MG63 (cell line): ENCODE measurements at regions not wholly inside any gene's neighbourhood (a gene's known extent, or its start where the extent isn't known, plus 50 kb on each side); places are given as distances from the start of the nearest gene placed in this dataset.
A peak's percentile ranks its signal among the peaks of the same experiment; 100 is the strongest.
"Not testable (repeated sequence)": the region's sequence is repeated elsewhere in the genome, so short reads cannot be mapped to it uniquely, and the experiment has no call there.

Source experiments
- DNase-seq: peaks from one replicate; pipeline ENCODE4 v3.0.0-alpha.2; 2020
- H3K27me3 ChIP-seq: fragments of 250-450 bp; sonication (Bioruptor Pico); 2 replicates; pipeline ENCODE4 v1.5.1; 2020; ENCODE audit warnings: mild to moderate bottlenecking, moderate library complexity
- H3K36me3 ChIP-seq: fragments of 250-450 bp; sonication (Bioruptor Pico); 2 replicates; pipeline ENCODE4 v1.5.1; 2020; ENCODE audit warnings: mild to moderate bottlenecking, moderate library complexity
- H3K4me3 ChIP-seq: fragments of 250-450 bp; sonication (Bioruptor Pico); 2 replicates; pipeline ENCODE4 v1.5.1; 2020; ENCODE audit warnings: mild to moderate bottlenecking, moderate library complexity
- H3K9me3 ChIP-seq: fragments of 250-450 bp; sonication (Bioruptor Pico); 2 replicates; pipeline ENCODE4 v1.5.1; 2020; ENCODE audit warnings: mild to moderate bottlenecking, moderate library complexity

- H3K4me3 ChIP-seq = no peak overlapping the region
- H3K9me3 ChIP-seq = no peaks in the 10 kb centered on the region
- no peaks in the 10 kb centered on the region for H3K27me3 ChIP-seq
- H3K36me3 ChIP-seq = no peaks in the 10 kb centered on the region
- peak; percentile 70 for DNase-seq
Measured at GRCh38 chr7:142535123-142535779, 214.0 kb upstream of the PRSS1 start.

GRCh38 chr7:142534726-142535122 lies 214.5 kb upstream of the PRSS1 start:
- Histone ChIP-seq H3K27me3 (no peaks in the 10 kb centered on the region), H3K9me3 (no peaks in the 10 kb centered on the region), H3K36me3 (no peaks in the 10 kb centered on the region), H3K4me3 (no peak overlapping the region)
- no peak for DNase-seq

- Histone ChIP-seq H3K36me3 (no peaks in the 10 kb centered on the region), H3K9me3 (no peaks in the 10 kb centered on the region), H3K4me3 (no peak overlapping the region), H3K27me3 (no peaks in the 10 kb centered on the region)
- DNase-seq = no peak
Measured at GRCh38 chr7:142533920-142534319, 215.4 kb upstream of the PRSS1 start.

- no peaks in the 10 kb centered on the region for H3K9me3 ChIP-seq
- no peak overlapping the region for H3K4me3 ChIP-seq
- no peaks in the 10 kb centered on the region for H3K36me3 ChIP-seq
- H3K27me3 ChIP-seq = no peaks in the 10 kb centered on the region
- DNase-seq = no peak
Measured at GRCh38 chr7:142529591-142529990, 219.7 kb upstream of the PRSS1 start.

GRCh38 chr7:142528608-142529408 lies 220.5 kb upstream of the PRSS1 start:
- DNase-seq = no peak
- Histone ChIP-seq H3K27me3 (no peaks in the 10 kb centered on the region), H3K4me3 (no peak overlapping the region), H3K9me3 (no peaks in the 10 kb centered on the region), H3K36me3 (no peaks in the 10 kb centered on the region)

GRCh38 chr7:142523821-142524460 lies 225.3 kb upstream of the PRSS1 start:
- no peak for DNase-seq
- no peak overlapping the region for H3K4me3 ChIP-seq
- no peaks in the 10 kb centered on the region for H3K9me3 ChIP-seq
- no peaks in the 10 kb centered on the region for H3K27me3 ChIP-seq
- H3K36me3 ChIP-seq = no peaks in the 10 kb centered on the region

- no peak overlapping the region for H3K4me3 ChIP-seq
- DNase-seq = no peak
Measured at GRCh38 chr7:142522735-142523134, 226.5 kb upstream of the PRSS1 start.

GRCh38 chr7:142520885-142521284 lies 228.4 kb upstream of the PRSS1 start:
- not testable (repeated sequence) for H3K27me3 ChIP-seq, H3K36me3 ChIP-seq, H3K9me3 ChIP-seq, H3K4me3 ChIP-seq, DNase-seq

More at GRCh38 chr7:142522735-142523134, 226.5 kb upstream of the PRSS1 start:
- Histone ChIP-seq H3K27me3 (no peaks in the 10 kb centered on the region), H3K36me3 (no peaks in the 10 kb centered on the region), H3K9me3 (no peaks in the 10 kb centered on the region)

GRCh38 chr7:142520455-142520854 lies 228.8 kb upstream of the PRSS1 start:
- not testable (repeated sequence) for H3K27me3 ChIP-seq, H3K9me3 ChIP-seq, H3K36me3 ChIP-seq, H3K4me3 ChIP-seq
- peak; percentile 2 for DNase-seq

GRCh38 chr7:142519079-142520078 lies 229.9 kb upstream of the PRSS1 start:
- DNase-seq = no peak
- Histone ChIP-seq H3K36me3 (no peaks in the 10 kb centered on the region), H3K4me3 (no peak overlapping the region), H3K9me3 (no peaks in the 10 kb centered on the region), H3K27me3 (no peaks in the 10 kb centered on the region)

GRCh38 chr7:142516038-142516501 lies 233.2 kb upstream of the PRSS1 start:
- Histone ChIP-seq H3K36me3 (no peaks in the 10 kb centered on the region), H3K27me3 (no peaks in the 10 kb centered on the region), H3K9me3 (no peaks in the 10 kb centered on the region), H3K4me3 (no peak overlapping the region)
- DNase-seq = peak; percentile 7

- not testable (repeated sequence) for DNase-seq, H3K36me3 ChIP-seq, H3K9me3 ChIP-seq, H3K27me3 ChIP-seq, H3K4me3 ChIP-seq
Measured at GRCh38 chr7:142514716-142515115, 234.6 kb upstream of the PRSS1 start.

GRCh38 chr7:142513178-142513955 lies 235.9 kb upstream of the PRSS1 start:
- Histone ChIP-seq H3K27me3 (no peaks in the 10 kb centered on the region), H3K4me3 (no peak overlapping the region), H3K9me3 (no peaks in the 10 kb centered on the region), H3K36me3 (no peaks in the 10 kb centered on the region)
- DNase-seq = no peak

GRCh38 chr7:142511801-142512200 lies 237.5 kb upstream of the PRSS1 start:
- no peaks in the 10 kb centered on the region for H3K27me3 ChIP-seq
- H3K9me3 ChIP-seq = no peaks in the 10 kb centered on the region
- DNase-seq = no peak
- H3K36me3 ChIP-seq = no peaks in the 10 kb centered on the region
- no peak overlapping the region for H3K4me3 ChIP-seq

- no peak overlapping the region for H3K4me3 ChIP-seq
- no peaks in the 10 kb centered on the region for H3K27me3 ChIP-seq
- H3K36me3 ChIP-seq = no peaks in the 10 kb centered on the region
- no peak for DNase-seq
- H3K9me3 ChIP-seq = no peaks in the 10 kb centered on the region
Measured at GRCh38 chr7:142511374-142511773, 237.9 kb upstream of the PRSS1 start.

GRCh38 chr7:142509235-142509634 lies 240.0 kb upstream of the PRSS1 start:
- not testable (repeated sequence) for H3K36me3 ChIP-seq, DNase-seq, H3K27me3 ChIP-seq

More at GRCh38 chr7:142509235-142509634, 240.0 kb upstream of the PRSS1 start:
- H3K9me3 ChIP-seq, H3K4me3 ChIP-seq: not testable (repeated sequence)
